A673 (cell line): ENCODE measurements at regions not wholly inside any gene's neighbourhood (a gene's known extent, or its start where the extent isn't known, plus 50 kb on each side); places are given as distances from the start of the nearest gene placed in this dataset.

Source experiments
- BruUV-seq: library from RNA; stranded (reverse); fragments of 400-500 nt; replicated peaks from 2 replicates; lab custom pipeline; 2021; lab: Mats Ljungman, UMichigan
- CTCF ChIA-PET: fragments of 300-600 bp; sonication (Branson Sonifier 250); formaldehyde crosslinking; loops from one replicate; lab custom pipeline; 2022; ENCODE audit warnings: antibody characterized with exemption; lab: Charles Lee
- POLR2A ChIA-PET: fragments of 300-600 bp; sonication (Branson Sonifier 250); formaldehyde crosslinking; loops from one replicate; lab custom pipeline; 2022; ENCODE audit warnings: antibody characterized with exemption; ENCODE audit not compliant: low non-redundant PET; lab: Charles Lee
- DNase-seq: peaks from one replicate; pipeline ENCODE4 v3.0.0-alpha.2; 2015; ENCODE audit warnings: low spot score
- H3K27ac ChIP-seq: fragments of 200-600 bp; sonication (generic); 2 replicates; pipeline ENCODE4 v1.5.1; 2016; ENCODE audit warnings: mixed run types, low read depth, mild to moderate bottlenecking, mixed read lengths, antibody characterized with exemption, low read length; ENCODE audit not compliant: poor library complexity, severe bottlenecking
- H3K27me3 ChIP-seq: fragments of 200-600 bp; sonication (generic); replicated peaks from 2 replicates; pipeline ENCODE4 v1.6.1; 2017; ENCODE audit warnings: mixed run types, low read depth, mild to moderate bottlenecking, mixed read lengths, antibody characterized with exemption, low read length; ENCODE audit not compliant: insufficient read depth, poor library complexity
- H3K36me3 ChIP-seq: fragments of 200-600 bp; sonication (generic); 2 replicates; pipeline ENCODE4 v1.6.1; 2016; ENCODE audit warnings: mixed run types, mild to moderate bottlenecking, mixed read lengths, antibody characterized with exemption, low read length; ENCODE audit not compliant: insufficient read depth, poor library complexity, severe bottlenecking
- H3K4me1 ChIP-seq: fragments of 200-600 bp; sonication (generic); 2 replicates; pipeline ENCODE4 v1.6.1; 2017; ENCODE audit warnings: mixed run types, mild to moderate bottlenecking, mixed read lengths, antibody characterized with exemption, low read length; ENCODE audit not compliant: insufficient read depth, poor library complexity, severe bottlenecking
- H3K4me3 ChIP-seq: fragments of 200-600 bp; sonication (generic); 2 replicates; pipeline ENCODE4 v1.5.1; 2016; ENCODE audit warnings: low read depth, mixed run types, mild to moderate bottlenecking, mixed read lengths, low read length; ENCODE audit not compliant: poor library complexity, severe bottlenecking
- H3K9me3 ChIP-seq: fragments of 200-600 bp; sonication (generic); 2 replicates; pipeline ENCODE4 v1.6.1; 2016; ENCODE audit warnings: mixed run types, low read depth, mild to moderate bottlenecking, mixed read lengths, antibody characterized with exemption, low read length; ENCODE audit not compliant: poor library complexity, severe bottlenecking
- EZH2 ChIP-seq: fragments of 200-600 bp; sonication (generic); IDR thresholded peaks from 2 replicates; pipeline ENCODE4 v1.6.1; 2017; ENCODE audit warnings: borderline replicate concordance, low read depth, mild to moderate bottlenecking, mixed read lengths, antibody characterized with exemption, low read length; ENCODE audit not compliant: poor library complexity, severe bottlenecking
- intact Hi-C: fragments of 100-400 bp; cut with micrococcal nuclease; formaldehyde crosslinking; loops from one replicate; pipeline ENCODE4 v1.10.0; 2022; ENCODE audit not compliant: unreplicated experiment
- TF ChIP-seq, protein P1 (sequence below): fragments of 300-800, 200-600 bp; sonication (generic); conservative IDR thresholded peaks from 2 replicates; pipeline ENCODE4 v1.5.1; 2017; ENCODE audit warnings: low read depth, mild to moderate bottlenecking, antibody characterized with exemption, low read length, moderate library complexity, mixed read lengths

DNA sequence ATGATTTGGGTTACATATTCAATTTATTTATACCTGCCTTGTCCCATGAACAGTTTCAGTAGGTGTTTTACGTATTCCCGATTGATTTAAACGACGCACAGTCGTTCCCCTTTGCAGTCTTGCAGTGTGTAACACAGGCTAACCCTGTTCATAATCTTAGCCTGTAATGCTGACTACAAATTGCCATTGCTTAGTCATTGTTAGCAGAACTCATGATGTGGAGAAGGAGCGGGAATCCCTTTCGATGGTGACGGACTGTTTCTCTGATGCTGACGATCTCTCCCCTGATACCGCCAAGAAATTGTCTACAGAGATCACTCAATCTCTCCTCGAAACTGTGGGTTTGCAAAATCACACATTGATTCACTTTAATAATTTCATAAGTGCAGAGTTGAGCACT is 93.2 kb downstream of the MRPL36 start:
- Histone ChIP-seq H3K4me1 (no peaks in the 10 kb centered on the region), H3K27ac (no peak overlapping the region), H3K4me3 (no peak overlapping the region), H3K9me3 (no peaks in the 10 kb centered on the region), H3K27me3 (peaks cover 12% of the 10 kb centered on the region), H3K36me3 (no peaks in the 10 kb centered on the region)
- intact Hi-C loops: no loop called here
- CTCF ChIA-PET: no interaction called here
- POLR2A ChIA-PET: no interaction called here
- BruUV-seq: no TSS peak
- TF ChIP-seq, protein P1, sequence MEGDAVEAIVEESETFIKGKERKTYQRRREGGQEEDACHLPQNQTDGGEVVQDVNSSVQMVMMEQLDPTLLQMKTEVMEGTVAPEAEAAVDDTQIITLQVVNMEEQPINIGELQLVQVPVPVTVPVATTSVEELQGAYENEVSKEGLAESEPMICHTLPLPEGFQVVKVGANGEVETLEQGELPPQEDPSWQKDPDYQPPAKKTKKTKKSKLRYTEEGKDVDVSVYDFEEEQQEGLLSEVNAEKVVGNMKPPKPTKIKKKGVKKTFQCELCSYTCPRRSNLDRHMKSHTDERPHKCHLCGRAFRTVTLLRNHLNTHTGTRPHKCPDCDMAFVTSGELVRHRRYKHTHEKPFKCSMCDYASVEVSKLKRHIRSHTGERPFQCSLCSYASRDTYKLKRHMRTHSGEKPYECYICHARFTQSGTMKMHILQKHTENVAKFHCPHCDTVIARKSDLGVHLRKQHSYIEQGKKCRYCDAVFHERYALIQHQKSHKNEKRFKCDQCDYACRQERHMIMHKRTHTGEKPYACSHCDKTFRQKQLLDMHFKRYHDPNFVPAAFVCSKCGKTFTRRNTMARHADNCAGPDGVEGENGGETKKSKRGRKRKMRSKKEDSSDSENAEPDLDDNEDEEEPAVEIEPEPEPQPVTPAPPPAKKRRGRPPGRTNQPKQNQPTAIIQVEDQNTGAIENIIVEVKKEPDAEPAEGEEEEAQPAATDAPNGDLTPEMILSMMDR: no peak
- no peak for TF ChIP-seq EZH2
- no peak for DNase-seq

DNA sequence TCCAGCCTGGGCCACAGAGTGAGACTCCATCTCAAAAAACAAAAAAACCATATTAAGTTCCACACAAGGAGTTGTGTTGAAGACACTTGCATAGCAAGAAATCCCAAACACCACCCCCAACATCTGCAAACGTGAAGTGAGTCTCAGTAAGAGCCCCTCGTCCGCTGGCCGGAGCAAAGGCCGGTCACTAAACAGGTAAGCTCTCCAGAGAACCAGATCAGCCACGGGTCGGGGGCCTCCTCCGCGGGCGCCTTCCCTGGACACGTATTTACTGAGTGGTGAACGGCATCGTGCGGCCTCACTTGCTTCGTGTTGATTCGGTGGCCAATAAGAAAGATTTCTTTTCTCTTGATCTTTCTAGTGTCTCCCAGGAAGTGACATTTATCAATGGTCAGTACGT is 93.6 kb downstream of the MRPL36 start:
- CTCF ChIA-PET: no interaction called here
- no TSS peak for BruUV-seq

GRCh38 chr5:1704676-1705075 is 95.0 kb downstream of the MRPL36 start:
- no peak for TF ChIP-seq EZH2
- TF ChIP-seq, protein P1: no peak
- Histone ChIP-seq H3K27ac (no peak overlapping the region), H3K36me3 (no peaks in the 10 kb centered on the region), H3K4me1 (no peaks in the 10 kb centered on the region), H3K27me3 (peaks cover 12% of the 10 kb centered on the region), H3K9me3 (no peaks in the 10 kb centered on the region), H3K4me3 (no peak overlapping the region)
- no TSS peak for BruUV-seq
- DNase-seq: no peak
- intact Hi-C loops: no loop called here
- CTCF ChIA-PET: no interaction called here
- POLR2A ChIA-PET: no interaction called here

More for the DNA sequence above, 93.6 kb downstream of the MRPL36 start:
- POLR2A ChIA-PET: no interaction called here
- Histone ChIP-seq H3K4me3 (no peak overlapping the region), H3K36me3 (no peaks in the 10 kb centered on the region), H3K27ac (no peak overlapping the region), H3K9me3 (no peaks in the 10 kb centered on the region), H3K27me3 (peaks cover 12% of the 10 kb centered on the region), H3K4me1 (no peaks in the 10 kb centered on the region)
- TF ChIP-seq, protein P1: no peak
- TF ChIP-seq EZH2: no peak
- intact Hi-C loops: no loop called here
- DNase-seq: no peak
